PC-3 (cell line): ENCODE measurements at regions not wholly inside any gene's neighbourhood (a gene's known extent, or its start where the extent isn't known, plus 50 kb on each side); places are given as distances from the start of the nearest gene placed in this dataset.

Experiments used
- ATAC-seq: fragments of 200-7000 bp; cut with Tn5 transposase; 2 replicates; pipeline ENCODE4 v1.9.1; 2020; ENCODE audit warnings: mild to moderate bottlenecking, moderate library complexity
- BruUV-seq: library from RNA; stranded (reverse); fragments of 400-500 nt; replicated peaks from 2 replicates; lab custom pipeline; 2021; lab: Mats Ljungman, UMichigan
- CTCF ChIA-PET: fragments of 300-600 bp; sonication (Branson Sonifier 250); formaldehyde crosslinking; loops from one replicate; lab custom pipeline; 2022; ENCODE audit warnings: antibody characterized with exemption; lab: Charles Lee
- POLR2A ChIA-PET: fragments of 300-600 bp; sonication (Branson Sonifier 250); formaldehyde crosslinking; loops from one replicate; lab custom pipeline; 2022; ENCODE audit warnings: antibody characterized with exemption; ENCODE audit not compliant: unreplicated experiment; lab: Charles Lee
- DNase-seq: peaks from one replicate; pipeline ENCODE4 v3.0.0-alpha.2; 2015
- H2AFZ ChIP-seq: fragments of 300-600 bp; sonication (generic); 2 replicates; pipeline ENCODE4 v1.6.0; 2016; ENCODE audit warnings: antibody characterized with exemption, low read length
- H3F3A ChIP-seq: fragments of 300-600 bp; sonication (generic); one replicate; pipeline ENCODE4 v1.6.0; 2017; ENCODE audit warnings: antibody characterized with exemption, low read length, control low read depth, mild to moderate bottlenecking; ENCODE audit not compliant: unreplicated experiment
- H3K27ac ChIP-seq: fragments of 300-600 bp; sonication (generic); 2 replicates; pipeline ENCODE4 v1.5.1; 2016; ENCODE audit warnings: mild to moderate bottlenecking, low read length
- H3K27me3 ChIP-seq: fragments of 300-600 bp; sonication (generic); 2 replicates; pipeline ENCODE4 v1.6.1; 2016; ENCODE audit warnings: low read length, mixed read lengths
- H3K36me3 ChIP-seq: fragments of 300-600 bp; sonication (generic); 2 replicates; pipeline ENCODE4 v1.6.1; 2016; ENCODE audit warnings: low read depth, mixed run types, low read length, mixed read lengths
- H3K4me1 ChIP-seq: fragments of 300-600 bp; sonication (generic); 2 replicates; pipeline ENCODE4 v1.5.1; 2016; ENCODE audit warnings: low read length; ENCODE audit not compliant: insufficient read depth
- H3K4me2 ChIP-seq: fragments of 300-600 bp; sonication (generic); 2 replicates; pipeline ENCODE4 v1.6.0; 2016; ENCODE audit warnings: low read length
- H3K4me3 ChIP-seq: fragments of 300-600 bp; sonication (generic); 2 replicates; pipeline ENCODE4 v1.5.1; 2016; ENCODE audit warnings: mild to moderate bottlenecking, low read length, mixed read lengths
- H3K79me2 ChIP-seq: fragments of 300-600 bp; sonication (generic); 2 replicates; pipeline ENCODE4 v1.6.1; 2017; ENCODE audit warnings: low read length, mixed read lengths
- H3K9ac ChIP-seq: fragments of 300-600 bp; sonication (generic); 2 replicates; pipeline ENCODE4 v1.6.0; 2016; ENCODE audit warnings: mild to moderate bottlenecking, low read length
- H3K9me2 ChIP-seq: fragments of 300-600 bp; sonication (generic); replicated peaks from 2 replicates; pipeline ENCODE4 v1.6.1; 2016; ENCODE audit warnings: mixed run types, low read length, mixed read lengths
- H3K9me3 ChIP-seq: fragments of 300-600 bp; sonication (generic); 2 replicates; pipeline ENCODE4 v1.6.1; 2016; ENCODE audit warnings: low read length, mixed read lengths
- H4K20me1 ChIP-seq: fragments of 300-600 bp; sonication (generic); 2 replicates; pipeline ENCODE4 v1.6.1; 2016; ENCODE audit warnings: low read length, mixed read lengths
- EZH2 ChIP-seq: fragments of 300-600 bp; sonication (generic); IDR thresholded peaks from one replicate; pipeline ENCODE4 v1.6.1; 2017; ENCODE audit warnings: antibody characterized with exemption, mild to moderate bottlenecking, low read length; ENCODE audit not compliant: unreplicated experiment
- EZH2phosphoT487 ChIP-seq: fragments of 300-600 bp; sonication (generic); IDR thresholded peaks from 2 replicates; pipeline ENCODE4 v1.6.1; 2018; ENCODE audit warnings: mild to moderate bottlenecking, antibody characterized with exemption, low read length, borderline replicate concordance
- intact Hi-C: fragments of 100-400 bp; cut with micrococcal nuclease; formaldehyde crosslinking; loops from 2 replicates; pipeline ENCODE4 v1.9.0; 2023
- TF ChIP-seq, protein P1 (sequence below): fragments of 300-600 bp; sonication (generic); conservative IDR thresholded peaks from 2 replicates; pipeline ENCODE4 v1.5.1; 2017; ENCODE audit warnings: antibody characterized with exemption, low read depth, mild to moderate bottlenecking, low read length

- H3K27me3 ChIP-seq: no peaks in the 10 kb centered on the region
- H3F3A ChIP-seq: no peaks in the 10 kb centered on the region
- POLR2A ChIA-PET: no interaction called here
- no TSS peak for BruUV-seq
- H3K4me2 ChIP-seq: no peak overlapping the region
- no peaks in the 10 kb centered on the region for H3K79me2 ChIP-seq
- no peak overlapping the region for H3K9ac ChIP-seq
- no peaks in the 10 kb centered on the region for H3K4me1 ChIP-seq
- ATAC-seq (no peak), DNase-seq (no peak)
- no peaks in the 10 kb centered on the region for H3K36me3 ChIP-seq
- H3K9me3 ChIP-seq: no peaks in the 10 kb centered on the region
- CTCF ChIA-PET: no interaction called here
- intact Hi-C loops: no loop called here
- no peak for TF ChIP-seq EZH2
- TF ChIP-seq, protein P1, sequence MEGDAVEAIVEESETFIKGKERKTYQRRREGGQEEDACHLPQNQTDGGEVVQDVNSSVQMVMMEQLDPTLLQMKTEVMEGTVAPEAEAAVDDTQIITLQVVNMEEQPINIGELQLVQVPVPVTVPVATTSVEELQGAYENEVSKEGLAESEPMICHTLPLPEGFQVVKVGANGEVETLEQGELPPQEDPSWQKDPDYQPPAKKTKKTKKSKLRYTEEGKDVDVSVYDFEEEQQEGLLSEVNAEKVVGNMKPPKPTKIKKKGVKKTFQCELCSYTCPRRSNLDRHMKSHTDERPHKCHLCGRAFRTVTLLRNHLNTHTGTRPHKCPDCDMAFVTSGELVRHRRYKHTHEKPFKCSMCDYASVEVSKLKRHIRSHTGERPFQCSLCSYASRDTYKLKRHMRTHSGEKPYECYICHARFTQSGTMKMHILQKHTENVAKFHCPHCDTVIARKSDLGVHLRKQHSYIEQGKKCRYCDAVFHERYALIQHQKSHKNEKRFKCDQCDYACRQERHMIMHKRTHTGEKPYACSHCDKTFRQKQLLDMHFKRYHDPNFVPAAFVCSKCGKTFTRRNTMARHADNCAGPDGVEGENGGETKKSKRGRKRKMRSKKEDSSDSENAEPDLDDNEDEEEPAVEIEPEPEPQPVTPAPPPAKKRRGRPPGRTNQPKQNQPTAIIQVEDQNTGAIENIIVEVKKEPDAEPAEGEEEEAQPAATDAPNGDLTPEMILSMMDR: no peak
- H3K27ac ChIP-seq: no peak overlapping the region
- no peak overlapping the region for H2AFZ ChIP-seq
- no peak overlapping the region for H3K4me3 ChIP-seq
- H4K20me1 ChIP-seq: no peaks in the 10 kb centered on the region
- no peaks in the 10 kb centered on the region for H3K9me2 ChIP-seq
Measured at GRCh38 chr6:156282087-156282486, 495.1 kb upstream of the ARID1B start.

- POLR2A ChIA-PET: no interaction called here
- no peak overlapping the region for H3K27ac ChIP-seq
- no peak for ATAC-seq
Measured at GRCh38 chr6:156281266-156281665, 495.9 kb upstream of the ARID1B start.

GRCh38 chr6:156280065-156280464 lies 497.1 kb upstream of the ARID1B start:
- ATAC-seq (no peak), DNase-seq (no peak)
- no peak overlapping the region for H3K9ac ChIP-seq
- TF ChIP-seq EZH2 (no peak), EZH2phosphoT487 (no peak)
- TF ChIP-seq, protein P1: no peak
- no peaks in the 10 kb centered on the region for H3K9me2 ChIP-seq
- ChIA-PET POLR2A (no interaction called here), CTCF (no interaction called here)
- H3K9me3 ChIP-seq: no peaks in the 10 kb centered on the region
- no peaks in the 10 kb centered on the region for H4K20me1 ChIP-seq
- H3K27ac ChIP-seq: no peak overlapping the region
- H3K27me3 ChIP-seq: no peaks in the 10 kb centered on the region
- no peaks in the 10 kb centered on the region for H3K4me1 ChIP-seq
- H3K36me3 ChIP-seq: no peaks in the 10 kb centered on the region
- H3K79me2 ChIP-seq: no peaks in the 10 kb centered on the region
- H3F3A ChIP-seq: no peaks in the 10 kb centered on the region
- no TSS peak for BruUV-seq
- intact Hi-C loops: no loop called here
- no peak overlapping the region for H3K4me2 ChIP-seq
- no peak overlapping the region for H2AFZ ChIP-seq
- H3K4me3 ChIP-seq: no peak overlapping the region

More at GRCh38 chr6:156281266-156281665, 495.9 kb upstream of the ARID1B start:
- Histone ChIP-seq H3K4me2 (no peak overlapping the region), H4K20me1 (no peaks in the 10 kb centered on the region), H3K9me3 (no peaks in the 10 kb centered on the region), H3K9me2 (no peaks in the 10 kb centered on the region), H3F3A (no peaks in the 10 kb centered on the region), H3K36me3 (no peaks in the 10 kb centered on the region), H3K79me2 (no peaks in the 10 kb centered on the region), H2AFZ (no peak overlapping the region), H3K4me3 (no peak overlapping the region), H3K4me1 (no peaks in the 10 kb centered on the region), H3K27me3 (no peaks in the 10 kb centered on the region), H3K9ac (no peak overlapping the region)
- CTCF ChIA-PET: no interaction called here
- no TSS peak for BruUV-seq
- intact Hi-C loops: no loop called here
- TF ChIP-seq EZH2phosphoT487: no peak
- no peak for TF ChIP-seq EZH2
- TF ChIP-seq, protein P1: no peak
- no peak for DNase-seq
